HG03558 (cell line): ENCODE measurements at regions not wholly inside any gene's neighbourhood (a gene's known extent, or its start where the extent isn't known, plus 50 kb on each side); places are given as distances from the start of the nearest gene placed in this dataset.

Source experiments
- ATAC-seq: cut with Tn5 transposase; IDR thresholded peaks from one replicate; pipeline ENCODE4 v1.9.1; 2021; ENCODE audit warnings: moderate number of reproducible peaks; ENCODE audit not compliant: unreplicated experiment; ENCODE audit errors: extremely low read depth

GRCh38 chr12:105993766-105994555 lies 144.8 kb downstream of the NUAK1 start:
- ATAC-seq = no peak

GRCh38 chr12:105995961-105996431 lies 142.8 kb downstream of the NUAK1 start:
- no peak for ATAC-seq

- no peak for ATAC-seq
Observed at GRCh38 chr12:105998561-105998960, 140.2 kb downstream of the NUAK1 start.

GRCh38 chr12:106000382-106001104 lies 138.2 kb downstream of the NUAK1 start:
- no peak for ATAC-seq

GRCh38 chr12:106001105-106001836 lies 137.5 kb downstream of the NUAK1 start:
- ATAC-seq = no peak

- ATAC-seq = no peak
Observed at GRCh38 chr12:106001837-106002218, 136.9 kb downstream of the NUAK1 start.

- no peak for ATAC-seq
Observed at GRCh38 chr12:106003297-106003696, 135.5 kb downstream of the NUAK1 start.

GRCh38 chr12:106004289-106004688 lies 134.5 kb downstream of the NUAK1 start:
- no peak for ATAC-seq

- ATAC-seq = no peak
Observed at GRCh38 chr12:106006382-106006781, 132.4 kb downstream of the NUAK1 start.

- no peak for ATAC-seq
Observed at GRCh38 chr12:106006940-106007339, 131.8 kb downstream of the NUAK1 start.

- no peak for ATAC-seq
Observed at GRCh38 chr12:106010741-106011140, 128.0 kb downstream of the NUAK1 start.
